Thyroid gland (tissue), 4 donors: ENCODE measurements at regions not wholly inside any gene's neighbourhood (a gene's known extent, or its start where the extent isn't known, plus 50 kb on each side); places are given as distances from the start of the nearest gene placed in this dataset.

ENCODE experiments used
- DNase-seq, 2 donors: peaks; one replicate each; pipeline ENCODE4 v3.0.0-alpha.2; 2019
- H3K27ac ChIP-seq, 3 donors: fragments of 200-600 bp; sonication (generic); 1 replicate in 2 of 3; 2 replicates in 1 of 3; pipeline ENCODE4 v1.5.1; 2016 to 2019; ENCODE audit warnings: mild to moderate bottlenecking in 1 of 3, moderate library complexity in 1 of 3
- H3K27me3 ChIP-seq: fragments of 200-600 bp; sonication (generic); one replicate; pipeline ENCODE4 v1.5.1; 2019
- H3K36me3 ChIP-seq, 2 donors: fragments of 200-600 bp; sonication (generic); one replicate each; pipeline ENCODE4 v1.5.1; 2016 to 2019
- H3K4me1 ChIP-seq, 2 donors: fragments of 200-600 bp; sonication (generic); one replicate each; pipeline ENCODE4 v1.5.1; 2017 to 2019
- H3K4me3 ChIP-seq, 3 donors: fragments of 200-600 bp; sonication (generic); replicated peaks in 1 of 3; 1 replicate in 2 of 3; 2 replicates in 1 of 3; pipeline ENCODE4 v1.5.1; 2016; ENCODE audit warnings: mild to moderate bottlenecking in 1 of 3
- H3K9me3 ChIP-seq: fragments of 200-600 bp; sonication (generic); one replicate; pipeline ENCODE4 v1.5.1; 2017
- CTCF ChIP-seq, 6 experiments: fragments of 200-600 bp in 3 of 6; fragments of 450-650 bp in 3 of 6; sonication (generic) in 3 of 6; IDR thresholded peaks; one replicate each; pipeline ENCODE4 v1.5.1; 2016 to 2019; ENCODE audit warnings: antibody characterized with exemption in 6 of 6, mild to moderate bottlenecking in 2 of 6, inconsistent platforms in 1 of 6, moderate library complexity in 1 of 6
- POLR2A ChIP-seq, 2 donors: fragments of 450-650 bp; IDR thresholded peaks; one replicate each; pipeline ENCODE4 v1.6.1; 2017; ENCODE audit warnings: antibody characterized with exemption in 2 of 2, mild to moderate bottlenecking in 2 of 2, moderate library complexity in 1 of 2
- WGBS, 2 donors: methylation state at CpG; one replicate each; pipeline ENCODE4 v1.1.5; 2017; 5-methylcytosine and 5-hydroxymethylcytosine counted together
- intact Hi-C: fragments of 100-400 bp; cut with DNase I; formaldehyde crosslinking; loops from one replicate; pipeline ENCODE4 v1.15.1; 2023

GRCh38 chr10:55214608-55215007 is 413.6 kb upstream of the PCDH15 start:
- Histone ChIP-seq H3K27ac (no peak overlapping the region), H3K9me3 (no peaks in the 10 kb centered on the region), H3K36me3 (no peaks in the 10 kb centered on the region), H3K27me3 (no peaks in the 10 kb centered on the region), H3K4me1 (no peaks in the 10 kb centered on the region), H3K4me3 (no peak overlapping the region)
- intact Hi-C loops = no loop called here
- DNase-seq = no peak
- TF ChIP-seq CTCF (IDR thresholded peaks at IDR 0.05) (no peak), POLR2A (IDR thresholded peaks at IDR 0.05) (no peak)
- 91 to 95% methylated on average over 1 of the region's 1 CpG for WGBS, 2 donors

- intact Hi-C loops = no loop called here
- Histone ChIP-seq H3K36me3 (no peaks in the 10 kb centered on the region), H3K9me3 (no peaks in the 10 kb centered on the region), H3K4me1 (no peaks in the 10 kb centered on the region), H3K27ac (no peak overlapping the region), H3K27me3 (no peaks in the 10 kb centered on the region), H3K4me3 (no peak overlapping the region)
- no peak for TF ChIP-seq POLR2A (IDR thresholded peaks at IDR 0.05)
- no peak for TF ChIP-seq CTCF (IDR thresholded peaks at IDR 0.05)
- DNase-seq = no peak
Measured at GRCh38 chr10:55212051-55212450, 411.0 kb upstream of the PCDH15 start.

- Histone ChIP-seq H3K4me1 (no peaks in the 10 kb centered on the region), H3K27me3 (no peaks in the 10 kb centered on the region), H3K36me3 (no peaks in the 10 kb centered on the region), H3K4me3 (no peak overlapping the region), H3K9me3 (no peaks in the 10 kb centered on the region), H3K27ac (no peak overlapping the region)
- intact Hi-C loops = no loop called here
- no peak for DNase-seq
- TF ChIP-seq CTCF (IDR thresholded peaks at IDR 0.05) (no peak), POLR2A (IDR thresholded peaks at IDR 0.05) (no peak)
Measured at GRCh38 chr10:55203874-55204273, 402.8 kb upstream of the PCDH15 start.

GRCh38 chr10:55203319-55203718 is 402.3 kb upstream of the PCDH15 start:
- Histone ChIP-seq H3K4me3 (no peak overlapping the region), H3K4me1 (no peaks in the 10 kb centered on the region), H3K27me3 (no peaks in the 10 kb centered on the region), H3K9me3 (no peaks in the 10 kb centered on the region), H3K36me3 (no peaks in the 10 kb centered on the region), H3K27ac (no peak overlapping the region)
- no peak for TF ChIP-seq POLR2A (IDR thresholded peaks at IDR 0.05)
- TF ChIP-seq CTCF (IDR thresholded peaks at IDR 0.05) = no peak
- WGBS, 2 donors = 75 to 82% methylated on average over 3 of the region's 3 CpGs
- DNase-seq = no peak
- intact Hi-C loops = no loop called here

GRCh38 chr10:55200020-55200419 is 399.0 kb upstream of the PCDH15 start:
- H3K4me1 ChIP-seq = no peaks in the 10 kb centered on the region
- no peak overlapping the region for H3K27ac ChIP-seq
- WGBS, 2 donors = 60 to 79% methylated on average over 2 of the region's 2 CpGs
- intact Hi-C loops = no loop called here
- no peaks in the 10 kb centered on the region for H3K36me3 ChIP-seq
- TF ChIP-seq CTCF (IDR thresholded peaks at IDR 0.05) (no peak), POLR2A (IDR thresholded peaks at IDR 0.05) (no peak)
- no peaks in the 10 kb centered on the region for H3K27me3 ChIP-seq
- DNase-seq = no peak
- no peaks in the 10 kb centered on the region for H3K9me3 ChIP-seq
- no peak overlapping the region for H3K4me3 ChIP-seq
